Mammary epithelial cell (primary cell): ENCODE measurements at regions not wholly inside any gene's neighbourhood (a gene's known extent, or its start where the extent isn't known, plus 50 kb on each side); places are given as distances from the start of the nearest gene placed in this dataset.

Source experiments
- CTCF ChIP-seq, 2 donors: IDR thresholded peaks in 1 of 2; conservative IDR thresholded peaks in 1 of 2; 2 replicates each; pipeline ENCODE4 v1.5.1; 2011 to 2012; ENCODE audit warnings: inconsistent platforms in 2 of 2, low read length in 2 of 2, mild to moderate bottlenecking in 2 of 2, control low read depth in 1 of 2, low read depth in 1 of 2; ENCODE audit not compliant: insufficient read depth in 1 of 2; ENCODE audit errors: extremely low read depth in 1 of 2
- EZH2 ChIP-seq: IDR thresholded peaks from 2 replicates; pipeline ENCODE4 v1.6.1; 2012; ENCODE audit warnings: low read length, inconsistent platforms, borderline replicate concordance

GRCh38 chr21:17697473-17697872, 84.8 kb upstream of the BTG3 start:
- TF ChIP-seq CTCF (conservative IDR thresholded peaks at IDR 0.05 in 1 of 2, IDR thresholded peaks at IDR 0.05 in 1 of 2; ENCODE audit: extremely low read depth in 1 of 2, insufficient read depth in 1 of 2, low read depth in 1 of 2, low read length in 2 of 2) (no peak), EZH2 (no peak)
